Smooth muscle cell (in vitro differentiated cells): ENCODE measurements at regions not wholly inside any gene's neighbourhood (a gene's known extent, or its start where the extent isn't known, plus 50 kb on each side); places are given as distances from the start of the nearest gene placed in this dataset.

ENCODE experiments used
- DNase-seq: peaks from one replicate; lab custom pipeline; 2025; ENCODE audit not compliant: unreplicated experiment; lab: John Stamatoyannopoulos, UW
- H2AFZ ChIP-seq: fragments of 200-600 bp; sonication (generic); 2 replicates; pipeline ENCODE4 v1.6.0; 2016; ENCODE audit warnings: antibody characterized with exemption, low read depth, mild to moderate bottlenecking
- H3F3A ChIP-seq: fragments of 200-600 bp; sonication (generic); 2 replicates; pipeline ENCODE4 v1.6.0; 2017; ENCODE audit warnings: antibody characterized with exemption, low read depth
- H3K27ac ChIP-seq: fragments of 200-600 bp; sonication (generic); 2 replicates; pipeline ENCODE4 v1.5.1; 2016; ENCODE audit warnings: low read depth, mild to moderate bottlenecking
- H3K27me3 ChIP-seq: fragments of 200-600 bp; sonication (generic); 2 replicates; pipeline ENCODE4 v1.6.1; 2016; ENCODE audit warnings: low read depth, mild to moderate bottlenecking
- H3K36me3 ChIP-seq: fragments of 200-600 bp; sonication (generic); 2 replicates; pipeline ENCODE4 v1.5.1; 2016; ENCODE audit warnings: low read depth
- H3K4me1 ChIP-seq: fragments of 200-600 bp; sonication (generic); 2 replicates; pipeline ENCODE4 v1.5.1; 2016; ENCODE audit warnings: low read depth
- H3K4me2 ChIP-seq: fragments of 200-600 bp; sonication (generic); 2 replicates; pipeline ENCODE4 v1.6.0; 2016; ENCODE audit warnings: mild to moderate bottlenecking
- H3K4me3 ChIP-seq: fragments of 200-600 bp; sonication (generic); 2 replicates; pipeline ENCODE4 v1.5.1; 2016; ENCODE audit warnings: mild to moderate bottlenecking
- H3K79me2 ChIP-seq: fragments of 200-600 bp; sonication (generic); 2 replicates; pipeline ENCODE4 v1.6.0; 2016; ENCODE audit warnings: low read depth, mild to moderate bottlenecking
- H3K9ac ChIP-seq: fragments of 200-600 bp; sonication (generic); 2 replicates; pipeline ENCODE4 v1.6.0; 2016; ENCODE audit warnings: low read depth
- H3K9me3 ChIP-seq: fragments of 200-600 bp; sonication (generic); replicated peaks from 2 replicates; pipeline ENCODE4 v1.5.1; 2016; ENCODE audit warnings: low read depth
- H4K20me1 ChIP-seq: fragments of 200-600 bp; sonication (generic); 2 replicates; pipeline ENCODE4 v1.6.0; 2016; ENCODE audit warnings: low read depth
- CTCF ChIP-seq: fragments of 200-600 bp; sonication (generic); IDR thresholded peaks from 2 replicates; pipeline ENCODE4 v1.5.1; 2017; ENCODE audit warnings: borderline replicate concordance, mild to moderate bottlenecking, antibody characterized with exemption; ENCODE audit not compliant: insufficient read depth, poor library complexity, severe bottlenecking
- WGBS: methylation state at CpG from one replicate; pipeline ENCODE4 v1.1.7; 2016; ENCODE audit warnings: low lambda C conversion rate; 5-methylcytosine and 5-hydroxymethylcytosine counted together

- Histone ChIP-seq H2AFZ (no peak overlapping the region), H4K20me1 (no peaks in the 10 kb centered on the region), H3F3A (no peaks in the 10 kb centered on the region), H3K36me3 (no peaks in the 10 kb centered on the region), H3K4me1 (no peaks in the 10 kb centered on the region), H3K9me3 (no peaks in the 10 kb centered on the region), H3K27ac (no peak overlapping the region), H3K4me2 (no peak overlapping the region), H3K79me2 (no peaks in the 10 kb centered on the region), H3K4me3 (no peak overlapping the region), H3K9ac (no peak overlapping the region), H3K27me3 (no peaks in the 10 kb centered on the region)
- 69% methylated on average over 1 of the region's 1 CpG for WGBS
- no peak for DNase-seq
- no peak for TF ChIP-seq CTCF
These were observed 142.5 kb upstream of the TRAM1L1 start for GRCh38 chr4:117227925-117228324.

GRCh38 chr4:117239434-117239833 is 154.1 kb upstream of the TRAM1L1 start:
- 96% methylated on average over 6 of the region's 6 CpGs for WGBS
- no peak overlapping the region for H3K27ac ChIP-seq
- H3K79me2 ChIP-seq, result no peaks in the 10 kb centered on the region
- no peaks in the 10 kb centered on the region for H3F3A ChIP-seq
- H3K4me3 ChIP-seq, result no peak overlapping the region
- no peaks in the 10 kb centered on the region for H3K36me3 ChIP-seq
- no peak overlapping the region for H3K9ac ChIP-seq
- no peak for DNase-seq
- H3K9me3 ChIP-seq, result no peaks in the 10 kb centered on the region
- H3K27me3 ChIP-seq, result no peaks in the 10 kb centered on the region
- TF ChIP-seq CTCF, result no peak
- H3K4me1 ChIP-seq, result no peaks in the 10 kb centered on the region
- H4K20me1 ChIP-seq, result no peaks in the 10 kb centered on the region
- H3K4me2 ChIP-seq, result no peak overlapping the region
- no peak overlapping the region for H2AFZ ChIP-seq

- 94% methylated on average over 3 of the region's 3 CpGs for WGBS
- H3K27ac ChIP-seq, result no peak overlapping the region
- TF ChIP-seq CTCF, result no peak
- H3K36me3 ChIP-seq, result no peaks in the 10 kb centered on the region
- H3K9me3 ChIP-seq, result no peaks in the 10 kb centered on the region
- H3K4me3 ChIP-seq, result no peak overlapping the region
- DNase-seq, result no peak
- no peak overlapping the region for H3K9ac ChIP-seq
- no peak overlapping the region for H3K4me2 ChIP-seq
- no peaks in the 10 kb centered on the region for H3K4me1 ChIP-seq
- H2AFZ ChIP-seq, result no peak overlapping the region
- H3K79me2 ChIP-seq, result no peaks in the 10 kb centered on the region
- no peaks in the 10 kb centered on the region for H3K27me3 ChIP-seq
- no peaks in the 10 kb centered on the region for H3F3A ChIP-seq
- H4K20me1 ChIP-seq, result no peaks in the 10 kb centered on the region
These were observed 164.0 kb upstream of the TRAM1L1 start for GRCh38 chr4:117249333-117249732.

GRCh38 chr4:117264072-117264471 is 178.7 kb upstream of the TRAM1L1 start:
- Histone ChIP-seq H3K4me3 (no peak overlapping the region), H2AFZ (no peak overlapping the region), H3K27me3 (no peaks in the 10 kb centered on the region), H3K79me2 (no peaks in the 10 kb centered on the region), H3K9me3 (no peaks in the 10 kb centered on the region), H3K36me3 (no peaks in the 10 kb centered on the region), H4K20me1 (no peaks in the 10 kb centered on the region), H3K9ac (no peak overlapping the region), H3K4me1 (no peaks in the 10 kb centered on the region), H3F3A (no peaks in the 10 kb centered on the region), H3K27ac (no peak overlapping the region), H3K4me2 (no peak overlapping the region)
- WGBS, result 99% methylated on average over 3 of the region's 3 CpGs
- no peak for TF ChIP-seq CTCF
- no peak for DNase-seq
